T-helper 17 cell (primary cell): ENCODE measurements at regions not wholly inside any gene's neighbourhood (a gene's known extent, or its start where the extent isn't known, plus 50 kb on each side); places are given as distances from the start of the nearest gene placed in this dataset.

Experiments used
- ATAC-seq: fragments of 150-1000 bp; cut with Tn5 transposase; 2 replicates; pipeline ENCODE4 v1.10.0; 2021; ENCODE audit warnings: mild to moderate bottlenecking, moderate library complexity
- DNase-seq, 3 donors: peaks; one replicate each; pipeline versions ENCODE4 v3.0.0 to v3.0.0-alpha.2; 2020 to 2021
- H3K9me3 ChIP-seq: one replicate; pipeline ENCODE4 v1.7.0; 2013; ENCODE audit warnings: low read length, mild to moderate bottlenecking; ENCODE audit not compliant: control insufficient read depth, poor library complexity, severe bottlenecking
- H3K27ac Mint-ChIP-seq: one replicate; pipeline ENCODE4 v1.8.0; 2022; ENCODE audit warnings: mild to moderate bottlenecking, moderate library complexity, mixed read lengths
- H3K27me3 Mint-ChIP-seq: one replicate; pipeline ENCODE4 v1.8.0; 2022; ENCODE audit warnings: mixed read lengths
- H3K36me3 Mint-ChIP-seq: one replicate; pipeline ENCODE4 v1.8.0; 2022; ENCODE audit warnings: low read depth, mixed read lengths
- H3K4me1 Mint-ChIP-seq: one replicate; pipeline ENCODE4 v1.8.0; 2022; ENCODE audit warnings: mild to moderate bottlenecking, mixed read lengths
- H3K4me3 Mint-ChIP-seq: one replicate; pipeline ENCODE4 v1.8.0; 2022; ENCODE audit warnings: mild to moderate bottlenecking, moderate library complexity, mixed read lengths

GRCh38 chr22:48496226-48496845 lies 1331.3 kb downstream of the BRD1 start:
- H3K9me3 ChIP-seq, result no peaks in the 10 kb centered on the region
- Mint-ChIP-seq H3K27ac (no peak overlapping the region), H3K27me3 (peaks cover 47% of the 10 kb centered on the region), H3K4me3 (no peak overlapping the region), H3K4me1 (peaks cover 5% of the 10 kb centered on the region), H3K36me3 (peaks cover 2% of the 10 kb centered on the region)
- DNase-seq (no peak), ATAC-seq (no peak)

GRCh38 chr22:48495751-48496080 lies 1332.0 kb downstream of the BRD1 start:
- peaks cover 5% of the 10 kb centered on the region for H3K4me1 Mint-ChIP-seq
- peaks cover 2% of the 10 kb centered on the region for H3K36me3 Mint-ChIP-seq
- H3K4me3 Mint-ChIP-seq, result no peak overlapping the region
- no peaks in the 10 kb centered on the region for H3K9me3 ChIP-seq
- H3K27me3 Mint-ChIP-seq, result peaks cover 53% of the 10 kb centered on the region
- no peak overlapping the region for H3K27ac Mint-ChIP-seq
- DNase-seq (no peak), ATAC-seq (no peak)

DNA sequence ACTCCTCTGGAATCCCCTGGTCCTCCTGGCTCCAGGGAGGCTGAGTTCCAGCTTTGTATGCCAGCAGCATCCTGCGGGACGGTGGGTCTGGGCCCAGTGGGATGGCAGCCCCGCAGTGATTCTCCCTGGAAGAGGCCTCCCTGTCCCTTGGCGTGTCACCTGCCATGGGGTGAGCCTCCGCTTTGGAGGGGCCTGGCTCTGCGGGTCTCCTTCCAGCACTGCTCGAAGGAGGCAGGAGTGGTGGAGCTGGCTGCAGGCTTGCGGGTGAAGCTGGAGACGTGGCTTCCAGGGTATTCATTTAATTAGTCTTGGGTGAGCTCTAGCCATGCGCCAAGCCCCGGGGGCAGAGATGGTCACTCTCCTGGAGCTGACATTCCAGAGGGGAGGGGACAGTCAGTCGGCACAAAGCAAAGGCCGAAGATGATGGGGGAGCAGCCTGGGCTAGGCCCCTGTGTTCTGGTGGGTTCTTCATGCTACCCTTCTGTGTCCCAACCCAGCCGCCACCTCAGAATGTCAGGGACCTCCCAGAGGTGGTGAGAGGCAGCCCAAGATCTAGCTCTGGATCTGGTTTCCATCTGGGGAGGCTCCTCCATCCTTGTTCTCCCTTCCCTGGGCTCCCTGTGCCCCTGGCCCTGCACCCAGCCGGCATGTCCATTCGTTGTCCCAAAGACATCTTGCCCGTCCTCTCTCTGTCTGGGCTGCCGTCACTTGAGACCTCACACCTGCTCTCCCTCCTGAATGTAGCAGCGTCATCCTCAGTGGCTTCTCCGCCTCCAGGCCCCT lies 1332.5 kb downstream of the BRD1 start:
- no peak overlapping the region for H3K4me3 Mint-ChIP-seq
- peaks cover 5% of the 10 kb centered on the region for H3K4me1 Mint-ChIP-seq
- no peaks in the 10 kb centered on the region for H3K9me3 ChIP-seq
- ATAC-seq (no peak), DNase-seq (no peak)
- no peak overlapping the region for H3K27ac Mint-ChIP-seq
- peaks cover 2% of the 10 kb centered on the region for H3K36me3 Mint-ChIP-seq
- H3K27me3 Mint-ChIP-seq, result peaks cover 54% of the 10 kb centered on the region

- no peak for DNase-seq
- H3K4me3 Mint-ChIP-seq, result no peak overlapping the region
- peaks cover 54% of the 10 kb centered on the region for H3K27me3 Mint-ChIP-seq
Measured at GRCh38 chr22:48494256-48494967, 1333.3 kb downstream of the BRD1 start.

DNA sequence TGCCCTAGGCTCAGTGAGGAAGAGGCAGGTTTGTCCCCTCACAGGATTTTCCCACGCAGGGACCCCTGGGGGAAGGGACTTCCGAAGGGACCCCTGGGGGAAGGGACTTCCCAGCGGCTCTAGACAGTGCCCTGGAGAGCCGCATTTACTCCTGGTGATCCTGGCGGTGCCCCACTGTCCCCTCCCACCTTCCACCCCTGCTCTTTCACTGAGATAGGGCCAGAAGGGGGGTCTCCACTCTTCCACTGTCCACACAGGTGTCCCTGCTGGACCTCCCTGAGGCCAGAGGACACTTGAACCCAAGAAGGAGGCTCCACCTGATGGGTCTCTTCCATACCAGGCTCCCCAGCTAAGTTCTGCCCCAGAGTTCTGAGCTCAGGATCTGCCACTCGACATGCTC lies 1333.9 kb downstream of the BRD1 start:
- Mint-ChIP-seq H3K27me3 (peaks cover 54% of the 10 kb centered on the region), H3K27ac (no peak overlapping the region), H3K36me3 (peaks cover 2% of the 10 kb centered on the region), H3K4me1 (peaks cover 3% of the 10 kb centered on the region), H3K4me3 (no peak overlapping the region)
- no peaks in the 10 kb centered on the region for H3K9me3 ChIP-seq
- ATAC-seq (no peak), DNase-seq (no peak)

More at GRCh38 chr22:48494256-48494967, 1333.3 kb downstream of the BRD1 start:
- no peaks in the 10 kb centered on the region for H3K9me3 ChIP-seq
- Mint-ChIP-seq H3K36me3 (peaks cover 2% of the 10 kb centered on the region), H3K27ac (no peak overlapping the region), H3K4me1 (peaks cover 5% of the 10 kb centered on the region)
- no peak for ATAC-seq

DNA sequence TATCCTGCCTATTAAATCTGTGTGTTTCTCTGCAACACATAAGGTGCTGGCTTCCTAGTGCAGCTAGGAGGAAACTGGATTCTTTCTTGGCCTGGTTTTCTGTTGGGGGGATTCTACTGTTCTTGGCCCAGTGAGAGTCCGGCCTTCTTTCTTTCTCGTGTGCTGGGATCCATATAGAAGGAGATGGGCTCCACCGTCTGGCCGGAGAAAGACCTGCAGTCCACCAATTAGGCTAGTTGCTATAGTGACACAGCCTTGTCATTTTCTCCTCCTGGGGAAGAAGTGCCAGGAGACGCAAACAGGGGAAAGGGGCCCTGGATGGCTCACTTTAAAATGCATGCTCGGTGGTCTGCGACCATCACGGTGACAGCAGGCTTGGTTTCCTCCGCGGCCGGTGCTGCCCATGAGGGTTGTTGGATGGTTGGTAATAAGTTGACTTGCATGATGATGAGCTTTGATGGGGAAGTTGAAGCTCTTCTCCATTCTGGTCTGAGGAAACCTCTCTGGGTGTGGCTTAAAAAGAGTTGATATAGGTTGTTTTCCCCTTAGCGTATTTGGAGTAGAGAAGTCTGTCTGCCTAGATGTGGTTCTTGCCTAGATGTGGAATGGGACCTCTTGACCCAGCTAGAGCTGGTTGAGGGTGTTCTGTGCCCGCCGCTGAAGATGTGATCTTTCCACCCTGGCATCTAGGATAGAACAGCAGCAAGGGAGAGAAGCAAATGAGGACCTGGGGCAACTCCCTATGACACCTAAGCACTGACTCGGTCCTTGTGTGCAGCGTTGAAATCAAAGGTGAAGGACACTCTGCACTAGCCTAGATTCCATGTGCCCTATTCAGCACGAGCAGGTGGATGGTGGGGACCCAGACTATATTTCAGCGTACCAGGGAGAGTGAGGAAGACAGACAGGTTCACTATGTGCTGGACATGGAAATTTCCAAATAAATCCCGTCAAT lies 1335.0 kb downstream of the BRD1 start:
- ATAC-seq, result no peak

DNA sequence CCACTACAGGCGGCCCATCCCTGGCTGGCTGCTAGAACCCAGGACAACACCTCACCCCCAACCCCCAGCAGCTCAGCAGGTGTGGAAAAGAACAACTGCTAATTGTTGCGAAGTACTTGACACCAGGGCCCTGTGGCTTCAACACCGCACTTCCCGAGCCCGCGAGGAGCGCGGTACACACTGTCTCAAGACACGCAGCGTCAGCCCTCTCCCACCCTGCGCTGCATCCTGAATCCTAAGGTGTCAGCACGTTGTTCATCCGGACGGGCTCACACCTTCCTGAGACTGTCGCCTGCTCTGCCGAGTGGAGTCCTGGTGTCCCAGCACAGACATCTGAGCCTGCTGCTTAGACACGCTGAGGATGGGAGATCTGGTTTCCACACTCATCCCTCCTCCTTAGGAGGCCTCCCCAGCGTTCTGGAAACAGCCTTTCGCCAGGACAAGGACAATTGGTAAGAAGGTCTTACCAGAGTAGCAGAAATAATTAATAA lies 1336.2 kb downstream of the BRD1 start:
- no peak for DNase-seq

More for the DNA sequence above, 1335.0 kb downstream of the BRD1 start:
- Mint-ChIP-seq H3K27ac (no peak overlapping the region), H3K4me1 (peaks cover 3% of the 10 kb centered on the region), H3K27me3 (peaks cover 64% of the 10 kb centered on the region), H3K36me3 (peaks cover 2% of the 10 kb centered on the region), H3K4me3 (no peak overlapping the region)
- H3K9me3 ChIP-seq, result no peaks in the 10 kb centered on the region
- no peak for DNase-seq

DNA sequence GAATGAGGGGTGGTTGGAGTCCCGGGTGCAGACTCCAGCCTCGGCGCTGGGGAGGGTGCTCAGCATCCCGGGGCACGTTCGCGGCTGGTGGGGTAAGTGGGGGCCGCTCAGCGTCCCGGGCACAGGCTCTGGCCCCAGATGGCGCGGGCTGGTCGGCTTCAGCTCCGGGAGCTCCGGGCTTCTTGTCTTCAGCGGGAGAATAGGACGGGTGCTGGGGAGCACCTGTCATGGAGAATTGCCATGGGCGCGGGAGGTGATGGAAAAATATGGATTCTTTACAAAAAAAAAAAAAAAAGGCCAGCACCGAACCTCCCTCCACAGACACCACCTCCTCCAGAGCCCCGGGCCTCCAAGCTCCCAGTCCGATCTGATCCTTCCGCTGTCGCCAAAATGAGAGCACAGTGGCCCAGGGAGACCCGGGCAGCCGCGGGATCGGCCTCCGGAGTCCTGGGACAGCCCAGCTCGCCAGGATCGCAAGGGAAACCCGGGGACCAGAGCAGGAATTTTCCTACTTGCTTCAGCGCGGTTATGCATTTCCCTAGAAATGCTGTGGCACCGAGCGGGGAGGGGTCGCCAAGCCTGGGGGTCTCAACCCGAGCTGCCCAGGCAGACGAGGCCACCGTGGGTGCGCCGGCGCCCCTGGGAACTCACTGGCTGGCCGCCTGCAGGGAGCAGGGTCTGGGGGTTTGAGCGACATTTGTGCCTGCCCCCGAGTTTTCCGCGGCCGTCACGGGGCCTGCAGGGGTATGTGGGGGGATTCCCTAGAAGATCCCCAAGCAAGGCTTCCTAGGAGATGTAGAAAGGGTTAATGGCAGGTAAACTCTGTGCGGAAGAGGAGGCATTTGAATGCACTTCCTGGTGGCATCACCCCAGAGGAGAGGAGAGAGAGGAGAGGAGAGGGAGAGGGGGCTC lies 1336.9 kb downstream of the BRD1 start:
- DNase-seq, result no peak
- no peaks in the 10 kb centered on the region for H3K9me3 ChIP-seq
- Mint-ChIP-seq H3K36me3 (peaks cover under 1% of the 10 kb centered on the region), H3K27ac (no peak overlapping the region), H3K27me3 (peaks cover 74% of the 10 kb centered on the region), H3K4me1 (peaks cover 3% of the 10 kb centered on the region), H3K4me3 (no peak overlapping the region)
- ATAC-seq, result no peak

More for the DNA sequence above, 1336.2 kb downstream of the BRD1 start:
- ATAC-seq, result no peak
- Mint-ChIP-seq H3K4me3 (no peak overlapping the region), H3K4me1 (peaks cover 3% of the 10 kb centered on the region), H3K27me3 (peaks cover 74% of the 10 kb centered on the region), H3K36me3 (peaks cover 2% of the 10 kb centered on the region), H3K27ac (no peak overlapping the region)
- H3K9me3 ChIP-seq, result no peaks in the 10 kb centered on the region

- Mint-ChIP-seq H3K4me1 (peaks cover 3% of the 10 kb centered on the region), H3K27me3 (peaks cover 72% of the 10 kb centered on the region), H3K4me3 (no peak overlapping the region), H3K27ac (no peak overlapping the region), H3K36me3 (no peaks in the 10 kb centered on the region)
- DNase-seq, result no peak
- no peaks in the 10 kb centered on the region for H3K9me3 ChIP-seq
- ATAC-seq, result no peak
Measured at GRCh38 chr22:48489551-48490499, 1337.8 kb downstream of the BRD1 start.

DNA sequence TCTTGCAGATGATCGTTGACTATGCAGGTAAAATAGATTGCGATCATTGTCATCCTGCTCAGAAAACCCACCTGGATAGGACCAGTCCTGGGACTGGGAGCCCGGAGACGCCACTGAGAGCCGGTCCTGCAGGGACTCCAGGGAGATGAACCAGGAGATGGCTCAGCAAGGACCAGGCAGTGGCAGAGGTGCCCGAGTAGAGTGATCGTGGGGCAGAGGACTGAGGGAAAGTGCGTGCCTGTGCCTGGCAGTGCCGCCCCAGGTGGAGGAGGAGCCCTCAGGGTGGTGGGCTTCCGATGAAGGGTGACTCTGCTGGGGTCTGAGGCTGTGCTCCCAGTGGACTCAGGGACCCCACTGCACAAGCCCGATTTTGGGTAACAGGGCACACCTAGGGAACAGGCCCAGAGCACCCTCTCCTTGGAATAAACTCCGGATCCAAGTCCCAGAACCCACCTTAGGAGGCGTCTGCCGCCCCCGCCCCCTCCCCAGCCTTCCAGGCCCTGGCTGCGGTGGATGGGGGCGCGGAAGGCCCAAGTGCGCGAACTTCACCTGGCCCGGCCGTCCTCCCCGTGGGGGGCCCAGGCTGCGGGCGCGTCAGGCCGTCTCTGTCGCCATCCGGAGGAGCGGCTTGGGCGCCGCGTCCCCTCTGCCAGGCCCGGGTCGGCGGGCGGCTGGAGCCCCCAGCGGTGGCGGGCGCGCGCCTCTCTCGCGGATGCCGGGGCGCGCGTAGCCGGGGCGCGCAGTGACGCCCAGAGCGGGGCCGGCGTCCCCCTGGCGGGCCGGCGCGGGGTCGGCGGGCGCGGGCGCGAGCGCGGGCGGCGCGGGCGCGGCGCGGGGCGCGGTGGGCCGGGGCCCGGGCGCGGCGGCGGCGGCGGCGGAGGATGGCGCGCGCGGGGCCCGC lies 1338.8 kb downstream of the BRD1 start:
- Mint-ChIP-seq H3K4me3 (no peak overlapping the region), H3K27ac (no peak overlapping the region), H3K36me3 (no peaks in the 10 kb centered on the region), H3K4me1 (peaks cover 3% of the 10 kb centered on the region), H3K27me3 (peaks cover 62% of the 10 kb centered on the region)
- no peaks in the 10 kb centered on the region for H3K9me3 ChIP-seq
- ATAC-seq (no peak), DNase-seq (no peak)
